IMR-90 (cell line): ENCODE measurements at regions not wholly inside any gene's neighbourhood (a gene's known extent, or its start where the extent isn't known, plus 50 kb on each side); places are given as distances from the start of the nearest gene placed in this dataset.

Experiments used
- ATAC-seq: fragments of 200-7000 bp; cut with Tn5 transposase; 2 replicates; pipeline ENCODE4 v1.9.1; 2020; ENCODE audit warnings: low read depth, mild to moderate bottlenecking, moderate library complexity
- BruUV-seq: library from RNA; stranded (reverse); fragments of 400-500 nt; replicated peaks from 2 replicates; lab custom pipeline; 2021; lab: Mats Ljungman, UMichigan
- CTCF ChIA-PET: fragments of 300-600 bp; formaldehyde crosslinking; extraction: SDS; loops from one replicate; lab custom pipeline; 2021; ENCODE audit warnings: antibody characterized with exemption; lab: Yijun Ruan, JAX
- POLR2A ChIA-PET: fragments of 300-600 bp; sonication (Branson Sonifier 250); formaldehyde crosslinking; loops from one replicate; lab custom pipeline; 2022; ENCODE audit warnings: antibody characterized with exemption; ENCODE audit not compliant: unreplicated experiment; lab: Charles Lee
- DNase-seq: peaks from one replicate; pipeline ENCODE4 v3.0.0; 2013
- H2AFZ ChIP-seq: replicated peaks from 2 replicates; pipeline ENCODE3; 2013; ENCODE audit warnings: low read length, mild to moderate bottlenecking; ENCODE audit not compliant: poor library complexity
- H2AK5ac ChIP-seq: 2 replicates; pipeline ENCODE4 v1.6.1; 2013; ENCODE audit warnings: low read depth, low read length, inconsistent platforms
- H2AK9ac ChIP-seq: replicated peaks from 2 replicates; pipeline ENCODE3; 2013; ENCODE audit warnings: mild to moderate bottlenecking, low read depth, low read length, moderate library complexity; ENCODE audit not compliant: poor library complexity
- H2BK120ac ChIP-seq: 2 replicates; pipeline ENCODE4 v1.6.1; 2013; ENCODE audit warnings: low read depth, low read length, inconsistent platforms
- H2BK15ac ChIP-seq: 3 replicates; pipeline ENCODE4 v1.6.1; 2013; ENCODE audit warnings: low read depth, low read length, inconsistent platforms
- H2BK20ac ChIP-seq: 2 replicates; pipeline ENCODE4 v1.6.1; 2013; ENCODE audit warnings: low read depth, mild to moderate bottlenecking, inconsistent platforms, low read length, moderate library complexity
- H2BK5ac ChIP-seq: 2 replicates; pipeline ENCODE4 v1.6.1; 2013; ENCODE audit warnings: mild to moderate bottlenecking, low read depth, low read length, inconsistent platforms; ENCODE audit not compliant: poor library complexity, severe bottlenecking
- H3K14ac ChIP-seq: replicated peaks from 2 replicates; pipeline ENCODE4 v1.6.1; 2013; ENCODE audit warnings: low read depth, low read length, inconsistent platforms
- H3K18ac ChIP-seq: 2 replicates; pipeline ENCODE4 v1.6.1; 2013; ENCODE audit warnings: low read depth, low read length, control low read depth
- H3K23ac ChIP-seq: 2 replicates; pipeline ENCODE4 v1.6.1; 2013; ENCODE audit warnings: low read depth, low read length, inconsistent platforms
- H3K27ac ChIP-seq: 2 replicates; pipeline ENCODE4 v1.5.1; 2013; ENCODE audit warnings: mild to moderate bottlenecking, control low read depth, low read length; ENCODE audit not compliant: insufficient read depth
- H3K27me3 ChIP-seq: 2 replicates; pipeline ENCODE4 v1.6.1; 2013; ENCODE audit warnings: low read length; ENCODE audit not compliant: control insufficient read depth, insufficient read depth
- H3K36me3 ChIP-seq: 2 replicates; pipeline ENCODE4 v1.6.1; 2013; ENCODE audit warnings: low read length, mixed read lengths; ENCODE audit not compliant: control insufficient read depth, insufficient read depth
- H3K4ac ChIP-seq: 2 replicates; pipeline ENCODE4 v1.6.1; 2013; ENCODE audit warnings: low read depth, low read length, inconsistent platforms
- H3K4me1 ChIP-seq: 2 replicates; pipeline ENCODE4 v1.6.1; 2013; ENCODE audit warnings: low read length, mixed read lengths; ENCODE audit not compliant: control insufficient read depth, insufficient read depth
- H3K4me2 ChIP-seq: 2 replicates; pipeline ENCODE4 v1.6.1; 2013; ENCODE audit warnings: low read depth, mild to moderate bottlenecking, control low read depth, low read length, moderate library complexity
- H3K4me3 ChIP-seq: 2 replicates; pipeline ENCODE4 v1.5.1; 2013; ENCODE audit warnings: low read depth, mild to moderate bottlenecking, control low read depth, low read length, moderate library complexity; ENCODE audit not compliant: insufficient read depth
- H3K56ac ChIP-seq: 2 replicates; pipeline ENCODE4 v1.6.1; 2013; ENCODE audit warnings: low read length, inconsistent platforms; ENCODE audit not compliant: insufficient read depth; ENCODE audit errors: extremely low read depth
- H3K79me1 ChIP-seq, 2 experiments: 2 replicates each; pipeline ENCODE4 v1.6.1; 2013; ENCODE audit warnings: low read length in 2 of 2, inconsistent platforms in 1 of 2, low read depth in 1 of 2
- H3K9ac ChIP-seq: 2 replicates; pipeline ENCODE4 v1.6.1; 2013; ENCODE audit warnings: low read depth, low read length, control low read depth
- H3K9me1 ChIP-seq: 2 replicates; pipeline ENCODE4 v1.6.1; 2013; ENCODE audit warnings: low read length, inconsistent platforms; ENCODE audit not compliant: insufficient read depth
- H3K9me3 ChIP-seq: 2 replicates; pipeline ENCODE4 v1.6.1; 2013; ENCODE audit warnings: low read length; ENCODE audit not compliant: control insufficient read depth, insufficient read depth
- H4K20me1 ChIP-seq: 2 replicates; pipeline ENCODE4 v1.6.1; 2013; ENCODE audit warnings: low read length, inconsistent platforms; ENCODE audit not compliant: insufficient read depth
- H4K5ac ChIP-seq: 2 replicates; pipeline ENCODE4 v1.6.1; 2013; ENCODE audit warnings: mild to moderate bottlenecking, low read depth, low read length, control low read depth
- H4K8ac ChIP-seq, 2 experiments: 2 replicates each; pipeline ENCODE4 v1.6.1; 2013; ENCODE audit warnings: low read depth in 2 of 2, low read length in 2 of 2, control low read depth in 1 of 2, inconsistent platforms in 1 of 2
- H4K91ac ChIP-seq: 2 replicates; pipeline ENCODE4 v1.6.1; 2013; ENCODE audit warnings: low read depth, low read length, inconsistent platforms; ENCODE audit not compliant: insufficient read depth
- CTCF ChIP-seq: conservative IDR thresholded peaks from 2 replicates; pipeline ENCODE4 v1.5.1; 2012; ENCODE audit warnings: mild to moderate bottlenecking, low read depth, low read length, improper control_type of control experiment
- POLR2A ChIP-seq: IDR thresholded peaks from 2 replicates; pipeline ENCODE4 v1.6.1; 2012; ENCODE audit warnings: mild to moderate bottlenecking, low read depth, low read length
- RAD21 ChIP-seq: IDR thresholded peaks from 2 replicates; pipeline ENCODE4 v1.6.1; 2012; ENCODE audit warnings: low read length, improper control_type of control experiment
- RFX5 ChIP-seq: IDR thresholded peaks from 2 replicates; pipeline ENCODE4 v1.8.0; 2012; ENCODE audit warnings: low read depth, mild to moderate bottlenecking, low read length, moderate library complexity
- SMC3 ChIP-seq: fragments of 150-350 bp; IDR thresholded peaks from 2 replicates; pipeline ENCODE4 v1.6.1; 2016; ENCODE audit warnings: low read depth, mild to moderate bottlenecking, antibody characterized with exemption, low read length, moderate library complexity
- WGBS, 2 experiments: methylation state at CpG; one replicate each; pipeline versions ENCODE4 v1.1.5 to v1.1.7; 2013; ENCODE audit warnings: missing lambda C conversion rate in 2 of 2; ENCODE audit not compliant: insufficient read length in 1 of 2; ENCODE audit errors: extremely low coverage in 2 of 2; 5-methylcytosine and 5-hydroxymethylcytosine counted together
- dilution Hi-C: fragments of 300-500 bp; cut with HindIII; formaldehyde crosslinking; loops from one replicate; pipeline ENCODE4 v1.14.3; 2018; ENCODE audit warnings: low sequenced_read_pairs; ENCODE audit not compliant: unreplicated experiment
- in situ Hi-C: fragments of 300-500 bp; cut with MboI; formaldehyde crosslinking; loops from 3 replicates; pipeline ENCODE4 v1.14.3; 2019; ENCODE audit warnings: low sequenced_read_pairs, inconsistent platforms, mixed read lengths
- intact Hi-C: fragments of 100-400 bp; cut with micrococcal nuclease; formaldehyde crosslinking; loops from 2 replicates; pipeline ENCODE4 v1.10.0; 2022
- TF ChIP-seq, protein P1 (sequence below): fragments of 150-350 bp; IDR thresholded peaks from 2 replicates; pipeline ENCODE4 v1.6.1; 2017; ENCODE audit warnings: mild to moderate bottlenecking, antibody characterized with exemption, low read length, low read depth

- Histone ChIP-seq H2AK5ac (peak overlapping the region; percentile 2; the same call in 1 of the 2 replicates), H3K18ac (peak overlapping the region; percentile 77; the same call in 1 of the 2 replicates), H3K36me3 (no peaks in the 10 kb centered on the region), H3K14ac (peak overlapping the region; percentile 55; the same call in 1 of the 2 replicates), H2AK9ac (no peak overlapping the region), H3K4me1 (no peaks in the 10 kb centered on the region; the same call in 1 of the 2 replicates), H3K4ac (peak overlapping the region; percentile 53; the same call in 1 of the 2 replicates), H4K5ac (peak overlapping the region; percentile 57; the same call in 1 of the 2 replicates), H3K79me1 (no peaks in the 10 kb centered on the region), H4K20me1 (no peaks in the 10 kb centered on the region), H3K9me1 (0 out of 2 replicates have a peak, but pooled peaks cover 4% of the 10 kb centered on the region), H2BK15ac (peak overlapping the region; percentile 75; the same call in 2 of the 3 replicates), H3K23ac (no peak overlapping the region), H3K4me3 (no peak overlapping the region), H4K91ac (peak overlapping the region; percentile 17; the same call in 1 of the 2 replicates), H4K8ac (peak overlapping the region in 1 of 2 experiments; percentile 80; a peak in 3 of 4 replicates), H2BK5ac (peak overlapping the region; percentile 85), H2BK20ac (peak overlapping the region; percentile 84), H3K4me2 (no peak overlapping the region), H3K9me3 (no peaks in the 10 kb centered on the region; the same call in 1 of the 2 replicates), H3K56ac (no peak overlapping the region; the same call in 1 of the 2 replicates), H3K27me3 (no peaks in the 10 kb centered on the region), H3K9ac (no peak overlapping the region), H2BK120ac (peak overlapping the region; percentile 82), H3K27ac (no peak overlapping the region), H2AFZ (no peak overlapping the region)
- in situ Hi-C loops = loop anchor here (25.0 kb wide), 1 partner anchor 1559 kb away; the partner anchor contains the start of gene CITED2
- dilution Hi-C loops = no loop called here
- POLR2A ChIA-PET = no interaction called here
- no CpG with 5 or more reads among the region's 4 CpGs for WGBS, 2 experiments
- DNase-seq (peak; percentile 86), ATAC-seq (peak; percentile 77)
- TF ChIP-seq, protein P1, sequence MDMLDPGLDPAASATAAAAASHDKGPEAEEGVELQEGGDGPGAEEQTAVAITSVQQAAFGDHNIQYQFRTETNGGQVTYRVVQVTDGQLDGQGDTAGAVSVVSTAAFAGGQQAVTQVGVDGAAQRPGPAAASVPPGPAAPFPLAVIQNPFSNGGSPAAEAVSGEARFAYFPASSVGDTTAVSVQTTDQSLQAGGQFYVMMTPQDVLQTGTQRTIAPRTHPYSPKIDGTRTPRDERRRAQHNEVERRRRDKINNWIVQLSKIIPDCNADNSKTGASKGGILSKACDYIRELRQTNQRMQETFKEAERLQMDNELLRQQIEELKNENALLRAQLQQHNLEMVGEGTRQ = no peak
- peak; percentile 87 for TF ChIP-seq CTCF
- no peak for TF ChIP-seq RFX5
- peak; percentile 94 for TF ChIP-seq RAD21
- peak; percentile 70 for TF ChIP-seq SMC3
- peak; percentile 34; the same call in 1 of the 2 replicates for TF ChIP-seq POLR2A
- no TSS peak for BruUV-seq
- CTCF ChIA-PET = interaction anchor here (0.6 to 1.0 kb wide), 2 partner anchors 374 to 944 kb away, joined by 3 to 4 read pairs; no protein-coding TSS in a partner anchor
- intact Hi-C loops = loop anchor here (1.0 to 10.0 kb wide), 7 partner anchors 185 to 1552 kb away; no protein-coding TSS in a partner anchor
These were observed 1211.1 kb upstream of the GJE1 start for GRCh38 chr6:140921366-140922226.
